CD4-positive, alpha-beta memory T cell (primary cell): ENCODE measurements at regions not wholly inside any gene's neighbourhood (a gene's known extent, or its start where the extent isn't known, plus 50 kb on each side); places are given as distances from the start of the nearest gene placed in this dataset.
A peak's percentile ranks its signal among the peaks of the same experiment; 100 is the strongest.
"Not testable (repeated sequence)": the region's sequence is repeated elsewhere in the genome, so short reads cannot be mapped to it uniquely, and the experiment has no call there.

Experiments used
- CTCF ChIA-PET: fragments of 350-600 bp; sonication (Branson Sonifier 250); formaldehyde crosslinking; loops from one replicate; lab custom pipeline; 2021; ENCODE audit warnings: inconsistent platforms; ENCODE audit not compliant: partially characterized antibody; lab: Charles Lee
- POLR2A ChIA-PET: fragments of 350-600 bp; sonication (Branson Sonifier 250); formaldehyde crosslinking; loops from one replicate; lab custom pipeline; 2021; ENCODE audit not compliant: partially characterized antibody; lab: Charles Lee
- DNase-seq, 5 donors: peaks; one replicate each; pipeline versions ENCODE4 v3.0.0 to v3.0.0-alpha.2; 2020 to 2022; ENCODE audit warnings: mixed read lengths in 1 of 5
- H3K27ac ChIP-seq: one replicate; pipeline ENCODE4 v1.7.0; 2013; ENCODE audit warnings: low read depth, low read length
- H3K27me3 ChIP-seq: 2 replicates; pipeline ENCODE4 v1.7.0; 2013; ENCODE audit warnings: mild to moderate bottlenecking, low read length, moderate library complexity; ENCODE audit not compliant: insufficient read depth
- H3K36me3 ChIP-seq: 2 replicates; pipeline ENCODE4 v1.7.0; 2013; ENCODE audit warnings: mild to moderate bottlenecking, low read length, moderate library complexity; ENCODE audit not compliant: insufficient read depth
- H3K4me1 ChIP-seq: 2 replicates; pipeline ENCODE4 v1.7.0; 2013; ENCODE audit warnings: mild to moderate bottlenecking, low read length, moderate library complexity; ENCODE audit not compliant: insufficient read depth
- H3K4me3 ChIP-seq, 2 donors: one replicate each; pipeline ENCODE4 v1.7.0; 2013; ENCODE audit warnings: low read length in 2 of 2, mild to moderate bottlenecking in 1 of 2
- H3K9me3 ChIP-seq, 2 donors: one replicate each; pipeline ENCODE4 v1.7.0; 2013; ENCODE audit warnings: low read length in 2 of 2, control low read depth in 1 of 2; ENCODE audit not compliant: control insufficient read depth in 1 of 2
- H3K27ac Mint-ChIP-seq, 7 donors: one replicate each; pipeline ENCODE4 v1.8.0; 2020 to 2021; ENCODE audit warnings: mixed read lengths in 7 of 7, mild to moderate bottlenecking in 6 of 7, inconsistent platforms in 3 of 7, moderate library complexity in 3 of 7
- H3K27me3 Mint-ChIP-seq, 2 donors: one replicate each; pipeline ENCODE4 v1.8.0; 2020 to 2021; ENCODE audit warnings: mixed read lengths in 2 of 2
- H3K36me3 Mint-ChIP-seq, 2 donors: one replicate each; pipeline ENCODE4 v1.8.0; 2020 to 2021; ENCODE audit warnings: mixed read lengths in 2 of 2, inconsistent platforms in 1 of 2, mild to moderate bottlenecking in 1 of 2
- H3K4me1 Mint-ChIP-seq, 4 donors: one replicate each; pipeline ENCODE4 v1.8.0; 2020 to 2021; ENCODE audit warnings: mixed read lengths in 4 of 4, mild to moderate bottlenecking in 1 of 4
- H3K4me3 Mint-ChIP-seq, 8 donors: one replicate each; pipeline ENCODE4 v1.8.0; 2020 to 2021; ENCODE audit warnings: mixed read lengths in 8 of 8, mild to moderate bottlenecking in 7 of 8, moderate library complexity in 6 of 8, inconsistent platforms in 3 of 8
- H3K9me3 Mint-ChIP-seq, 8 donors: one replicate each; pipeline ENCODE4 v1.8.0; 2020 to 2021; ENCODE audit warnings: mixed read lengths in 8 of 8, mild to moderate bottlenecking in 5 of 8, inconsistent platforms in 3 of 8, moderate library complexity in 1 of 8
- intact Hi-C: fragments of 100-400 bp; cut with micrococcal nuclease; formaldehyde crosslinking; loops from one replicate; pipeline ENCODE4 v1.15.1; 2023

DNA sequence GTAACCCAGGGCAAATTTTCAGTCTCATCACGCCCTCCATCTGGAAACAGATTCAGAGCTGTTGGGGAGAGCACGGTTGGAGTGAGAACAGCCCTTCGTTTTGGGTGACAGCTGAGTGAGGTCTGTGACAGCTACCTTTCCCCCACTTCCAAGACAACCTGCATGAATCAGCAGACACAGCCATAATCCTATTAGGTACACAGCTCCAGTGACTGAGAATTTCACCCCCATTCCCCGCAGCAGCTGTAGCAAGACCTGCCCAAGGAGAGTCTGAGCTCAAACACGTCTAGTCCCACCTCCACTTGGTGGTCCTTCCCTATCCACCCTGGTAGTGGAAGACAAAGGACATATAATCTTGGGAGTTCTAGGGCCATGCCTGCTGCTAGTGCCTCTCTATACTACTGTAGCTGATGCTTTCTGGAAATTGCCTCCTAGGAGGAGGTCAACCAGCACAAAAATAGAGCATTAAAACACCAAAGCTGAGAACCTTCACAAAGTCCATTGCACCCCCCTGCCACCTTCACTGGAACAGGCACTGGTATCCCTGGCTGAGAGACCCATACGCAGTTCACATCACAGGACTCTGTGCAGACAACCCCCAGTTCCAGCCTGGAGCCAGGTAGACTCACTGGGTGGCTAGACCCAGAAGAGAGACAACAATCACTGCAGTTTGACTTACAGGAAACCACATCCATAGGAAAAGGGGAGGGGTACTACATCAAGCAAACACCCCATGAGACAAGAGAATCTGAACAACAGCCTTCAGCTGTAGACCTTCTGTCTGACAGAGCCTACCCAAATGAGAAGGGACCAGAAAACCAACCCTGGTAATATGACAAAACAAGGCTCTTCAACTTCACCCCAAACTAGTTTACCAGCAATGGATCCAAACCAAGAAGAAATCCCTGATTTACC, 448.6 kb upstream of the CBLB start:
- DNase-seq: peak in 2 of 5 donors; percentile 24 to 34
- no peaks in the 10 kb centered on the region for H3K36me3 ChIP-seq
- no peaks in the 10 kb centered on the region for H3K27me3 ChIP-seq
- no peaks in the 10 kb centered on the region for H3K36me3 Mint-ChIP-seq
- ChIA-PET POLR2A (interaction anchor here (0.6 kb wide), 1 partner anchor 27 kb away, joined by 3 read pairs; no protein-coding TSS in a partner anchor), CTCF (interaction anchor here (0.7 kb wide), 1 partner anchor 10 kb away, joined by 3 read pairs; no protein-coding TSS in a partner anchor)
- no peak overlapping the region for H3K27ac ChIP-seq
- no peaks in the 10 kb centered on the region for H3K27me3 Mint-ChIP-seq
- peak overlapping the region in 4 of 7 donors; percentile 32 to 54 (median 46) for H3K27ac Mint-ChIP-seq
- peaks cover 13 to 27% (median 21%) of the 10 kb centered on the region in 4 donors for H3K4me1 Mint-ChIP-seq
- H3K4me3 ChIP-seq: no peak overlapping the region
- intact Hi-C loops: no loop called here
- no peaks in the 10 kb centered on the region for H3K9me3 ChIP-seq
- H3K4me3 Mint-ChIP-seq: peak overlapping the region in 5 of 8 donors; percentile 3 to 67 (median 53)
- H3K9me3 Mint-ChIP-seq: peaks cover 0 to 3% (median 0%) of the 10 kb centered on the region in 8 donors
- peaks cover 17% of the 10 kb centered on the region for H3K4me1 ChIP-seq

DNA sequence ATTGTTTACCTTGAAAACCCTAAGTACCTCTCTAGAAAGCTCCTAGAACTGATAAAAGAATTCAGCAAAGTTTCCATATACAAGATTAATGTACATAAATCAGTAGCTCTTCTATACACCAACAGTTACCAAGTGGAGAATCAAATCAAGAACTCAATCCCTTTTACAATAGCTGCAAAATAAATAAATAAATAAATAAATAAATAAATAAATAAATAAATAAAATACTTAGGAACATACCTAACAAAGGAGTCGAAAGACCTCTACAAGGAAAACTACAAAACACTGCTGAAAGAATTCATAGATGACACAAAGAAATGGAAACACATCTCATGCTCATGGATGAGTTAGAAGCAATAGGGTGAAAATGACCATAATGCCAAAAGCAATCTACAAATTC, 452.6 kb upstream of the CBLB start:
- POLR2A ChIA-PET, H3K27me3 Mint-ChIP-seq, H3K9me3 ChIP-seq, H3K27ac Mint-ChIP-seq, H3K36me3 ChIP-seq, H3K27me3 ChIP-seq, DNase-seq, H3K27ac ChIP-seq, H3K4me3 ChIP-seq, H3K36me3 Mint-ChIP-seq, CTCF ChIA-PET, H3K4me3 Mint-ChIP-seq, intact Hi-C loops: not testable (repeated sequence)
- H3K9me3 Mint-ChIP-seq: peaks cover 2 to 30% (median 17%) of the 10 kb centered on the region in 8 donors
- H3K4me1 ChIP-seq: peaks cover 17% of the 10 kb centered on the region
- H3K4me1 Mint-ChIP-seq: peaks cover 16 to 30% (median 23%) of the 10 kb centered on the region in 4 donors

DNA sequence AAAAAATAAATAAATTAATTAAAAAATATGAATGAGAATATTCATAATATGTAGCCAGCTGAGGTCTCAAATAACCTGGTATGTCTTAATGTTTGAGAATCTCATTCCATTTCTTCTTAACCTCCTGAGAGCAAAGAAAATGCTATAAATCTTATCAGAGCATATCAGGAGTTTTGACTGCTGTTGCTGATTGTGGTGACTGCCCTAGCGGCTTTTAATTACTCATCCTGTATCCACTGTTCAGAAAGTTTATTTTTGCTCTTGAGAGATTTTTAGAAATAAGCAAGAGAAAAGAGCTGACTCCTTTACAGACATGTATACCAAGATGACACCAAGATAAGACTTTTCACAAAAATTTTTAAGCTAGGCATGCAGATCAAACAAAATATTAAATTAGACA, 454.8 kb upstream of the CBLB start:
- intact Hi-C loops: no loop called here
- peaks cover 14% of the 10 kb centered on the region for H3K4me1 ChIP-seq
- H3K4me3 ChIP-seq: no peak overlapping the region
- DNase-seq: no peak
- Mint-ChIP-seq H3K9me3 (peaks cover 2 to 30% (median 17%) of the 10 kb centered on the region in 8 donors), H3K36me3 (peaks cover 3 to 5% of the 10 kb centered on the region in 2 donors), H3K27me3 (no peaks in the 10 kb centered on the region), H3K27ac (no peak overlapping the region), H3K4me1 (peaks cover 17 to 28% (median 21%) of the 10 kb centered on the region in 4 donors), H3K4me3 (no peak overlapping the region)
- H3K9me3 ChIP-seq: peaks cover 0 to 8% of the 10 kb centered on the region in 2 donors
- CTCF ChIA-PET: no interaction called here
- H3K27ac ChIP-seq: no peak overlapping the region
- no peaks in the 10 kb centered on the region for H3K36me3 ChIP-seq
- no peaks in the 10 kb centered on the region for H3K27me3 ChIP-seq
- POLR2A ChIA-PET: no interaction called here

DNA sequence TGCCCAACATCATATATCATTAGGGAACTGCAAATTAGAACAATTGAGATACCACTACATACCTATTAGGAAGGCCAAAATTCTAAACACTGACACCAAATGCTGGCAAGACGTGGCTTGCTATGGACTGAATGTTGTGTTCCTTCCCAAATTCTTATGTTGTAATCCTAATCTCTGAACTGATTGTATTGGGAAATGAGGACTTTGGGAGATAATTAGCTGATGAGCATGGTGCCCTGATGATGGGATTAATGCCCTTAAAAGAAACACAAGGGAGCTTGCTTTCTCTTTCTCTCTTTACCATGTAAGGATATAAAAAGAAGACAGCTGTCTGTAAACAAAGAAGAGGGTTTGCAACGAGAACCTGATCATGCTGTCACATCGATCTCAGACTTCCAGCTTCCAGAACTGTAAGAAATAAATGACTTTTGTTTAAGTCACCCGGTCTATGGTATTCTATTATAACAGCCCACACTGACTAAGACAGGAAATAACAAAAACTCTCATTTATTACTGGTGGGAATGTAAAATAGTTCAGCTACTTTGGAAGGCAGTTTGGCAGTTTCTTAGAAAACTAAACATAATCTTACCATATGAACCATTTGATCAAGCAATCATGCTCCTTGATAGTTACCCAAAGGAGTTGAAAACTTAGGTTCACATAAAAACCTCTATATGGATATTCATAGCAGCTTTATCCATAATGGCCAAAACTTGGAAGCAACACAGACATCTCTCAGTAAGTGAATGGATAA, 458.3 kb upstream of the CBLB start:
- peaks cover 19 to 36% (median 22%) of the 10 kb centered on the region in 4 donors for H3K4me1 Mint-ChIP-seq
- peaks cover 2 to 30% (median 17%) of the 10 kb centered on the region in 8 donors for H3K9me3 Mint-ChIP-seq
- no peak for DNase-seq
- H3K36me3 ChIP-seq: no peaks in the 10 kb centered on the region
- ChIA-PET POLR2A (interaction anchor here (0.7 to 1.1 kb wide), 3 partner anchors 8 to 459 kb away, joined by 3 read pairs; partner anchors contain the start of gene CBLB), CTCF (interaction anchor here (0.9 kb wide), 1 partner anchor 9 kb away, joined by 3 read pairs; no protein-coding TSS in a partner anchor)
- H3K4me3 Mint-ChIP-seq: peak overlapping the region; percentile 13 to 83 (median 67)
- H3K27ac ChIP-seq: no peak overlapping the region
- H3K9me3 ChIP-seq: peaks cover 0 to 8% of the 10 kb centered on the region in 2 donors
- H3K27me3 Mint-ChIP-seq: no peaks in the 10 kb centered on the region
- peak overlapping the region in 4 of 7 donors; percentile 49 to 76 (median 64) for H3K27ac Mint-ChIP-seq
- peaks cover 3 to 5% of the 10 kb centered on the region in 2 donors for H3K36me3 Mint-ChIP-seq
- intact Hi-C loops: no loop called here
- no peaks in the 10 kb centered on the region for H3K27me3 ChIP-seq
- peaks cover 14% of the 10 kb centered on the region for H3K4me1 ChIP-seq
- no peak overlapping the region for H3K4me3 ChIP-seq

DNA sequence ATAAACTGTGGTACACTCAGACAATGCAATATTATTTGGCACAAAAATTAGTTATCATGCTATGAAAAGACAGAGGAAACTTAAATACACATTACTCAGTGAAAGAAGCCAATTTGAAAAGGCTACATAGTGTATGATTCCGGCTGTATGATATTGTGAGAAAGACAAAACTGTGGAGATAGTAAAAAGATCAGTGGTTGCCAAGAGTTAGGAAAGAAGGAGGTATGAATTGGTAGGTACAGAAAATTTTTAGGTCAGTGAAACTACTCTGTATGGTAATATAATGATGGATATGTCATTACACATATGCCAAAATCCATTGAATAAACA, 458.8 kb upstream of the CBLB start:
- no peaks in the 10 kb centered on the region for H3K27me3 Mint-ChIP-seq
- DNase-seq: no peak
- Histone ChIP-seq H3K36me3 (no peaks in the 10 kb centered on the region), H3K27ac (no peak overlapping the region), H3K4me3 (no peak overlapping the region), H3K4me1 (peaks cover 14% of the 10 kb centered on the region), H3K27me3 (no peaks in the 10 kb centered on the region), H3K9me3 (peaks cover 0 to 8% of the 10 kb centered on the region in 2 donors)
- H3K9me3 Mint-ChIP-seq: peaks cover 2 to 30% (median 17%) of the 10 kb centered on the region in 8 donors
- peak overlapping the region in 1 of 7 donors; percentile 1 for H3K27ac Mint-ChIP-seq
- ChIA-PET CTCF (interaction anchor here (0.9 kb wide), 1 partner anchor 10 kb away, joined by 3 read pairs; no protein-coding TSS in a partner anchor), POLR2A (interaction anchor here (0.7 to 1.1 kb wide), 2 partner anchors 8 to 459 kb away, joined by 3 read pairs; partner anchors contain the start of gene CBLB)
- H3K4me1 Mint-ChIP-seq: peaks cover 19 to 40% (median 22%) of the 10 kb centered on the region in 4 donors
- peaks cover 3 to 5% of the 10 kb centered on the region in 2 donors for H3K36me3 Mint-ChIP-seq
- peak overlapping the region in 4 of 8 donors; percentile 2 to 68 (median 38) for H3K4me3 Mint-ChIP-seq
- intact Hi-C loops: no loop called here

DNA sequence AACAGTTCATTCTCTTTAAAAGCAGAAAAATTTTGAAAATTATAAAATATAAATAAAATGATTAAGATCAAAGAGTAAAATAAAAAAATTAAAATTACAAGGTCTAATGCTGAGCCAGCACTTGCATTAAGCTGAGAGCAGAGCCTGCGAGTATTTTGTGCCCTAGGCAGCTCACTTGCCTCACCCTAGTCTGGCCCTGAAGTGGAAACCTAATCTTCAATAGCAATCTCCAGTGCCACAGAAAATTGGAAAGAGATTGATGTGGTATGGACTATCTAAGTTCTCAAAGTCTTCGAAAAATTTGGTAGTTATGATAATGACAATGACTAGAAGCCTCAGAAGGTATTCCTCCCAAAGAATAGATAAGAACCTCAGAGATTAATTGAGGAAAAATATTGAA, 459.4 kb upstream of the CBLB start:
- H3K36me3 ChIP-seq: no peaks in the 10 kb centered on the region
- peaks cover 14% of the 10 kb centered on the region for H3K4me1 ChIP-seq
- Mint-ChIP-seq H3K4me1 (peaks cover 19 to 44% (median 22%) of the 10 kb centered on the region in 4 donors), H3K36me3 (peaks cover 2 to 5% of the 10 kb centered on the region in 2 donors), H3K9me3 (peaks cover 2 to 28% (median 15%) of the 10 kb centered on the region in 8 donors), H3K27ac (no peak overlapping the region), H3K27me3 (no peaks in the 10 kb centered on the region), H3K4me3 (no peak overlapping the region)
- intact Hi-C loops: no loop called here
- H3K27ac ChIP-seq: no peak overlapping the region
- DNase-seq: no peak
- H3K4me3 ChIP-seq: no peak overlapping the region
- peaks cover 0 to 8% of the 10 kb centered on the region in 2 donors for H3K9me3 ChIP-seq
- POLR2A ChIA-PET: interaction anchor here (1.1 kb wide), 1 partner anchor 460 kb away, joined by 3 read pairs; the partner anchor contains the start of gene CBLB
- no peaks in the 10 kb centered on the region for H3K27me3 ChIP-seq
- CTCF ChIA-PET: no interaction called here
